IMR-90 (cell line): ENCODE measurements at regions not wholly inside any gene's neighbourhood (a gene's known extent, or its start where the extent isn't known, plus 50 kb on each side); places are given as distances from the start of the nearest gene placed in this dataset.

Source experiments
- ATAC-seq: fragments of 200-7000 bp; cut with Tn5 transposase; 2 replicates; pipeline ENCODE4 v1.9.1; 2020; ENCODE audit warnings: low read depth, mild to moderate bottlenecking, moderate library complexity
- BruUV-seq: library from RNA; stranded (reverse); fragments of 400-500 nt; replicated peaks from 2 replicates; lab custom pipeline; 2021; lab: Mats Ljungman, UMichigan
- CTCF ChIA-PET: fragments of 300-600 bp; formaldehyde crosslinking; extraction: SDS; loops from one replicate; lab custom pipeline; 2021; ENCODE audit warnings: antibody characterized with exemption; lab: Yijun Ruan, JAX
- POLR2A ChIA-PET: fragments of 300-600 bp; sonication (Branson Sonifier 250); formaldehyde crosslinking; loops from one replicate; lab custom pipeline; 2022; ENCODE audit warnings: antibody characterized with exemption; ENCODE audit not compliant: unreplicated experiment; lab: Charles Lee
- DNase-seq: peaks from one replicate; pipeline ENCODE4 v3.0.0; 2013
- H2AFZ ChIP-seq: replicated peaks from 2 replicates; pipeline ENCODE3; 2013; ENCODE audit warnings: low read length, mild to moderate bottlenecking; ENCODE audit not compliant: poor library complexity
- H2AK5ac ChIP-seq: 2 replicates; pipeline ENCODE4 v1.6.1; 2013; ENCODE audit warnings: low read depth, low read length, inconsistent platforms
- H2AK9ac ChIP-seq: replicated peaks from 2 replicates; pipeline ENCODE3; 2013; ENCODE audit warnings: mild to moderate bottlenecking, low read depth, low read length, moderate library complexity; ENCODE audit not compliant: poor library complexity
- H2BK120ac ChIP-seq: 2 replicates; pipeline ENCODE4 v1.6.1; 2013; ENCODE audit warnings: low read depth, low read length, inconsistent platforms
- H2BK15ac ChIP-seq: 3 replicates; pipeline ENCODE4 v1.6.1; 2013; ENCODE audit warnings: low read depth, low read length, inconsistent platforms
- H2BK20ac ChIP-seq: 2 replicates; pipeline ENCODE4 v1.6.1; 2013; ENCODE audit warnings: low read depth, mild to moderate bottlenecking, inconsistent platforms, low read length, moderate library complexity
- H2BK5ac ChIP-seq: 2 replicates; pipeline ENCODE4 v1.6.1; 2013; ENCODE audit warnings: mild to moderate bottlenecking, low read depth, low read length, inconsistent platforms; ENCODE audit not compliant: poor library complexity, severe bottlenecking
- H3K14ac ChIP-seq: replicated peaks from 2 replicates; pipeline ENCODE4 v1.6.1; 2013; ENCODE audit warnings: low read depth, low read length, inconsistent platforms
- H3K18ac ChIP-seq: 2 replicates; pipeline ENCODE4 v1.6.1; 2013; ENCODE audit warnings: low read depth, low read length, control low read depth
- H3K23ac ChIP-seq: 2 replicates; pipeline ENCODE4 v1.6.1; 2013; ENCODE audit warnings: low read depth, low read length, inconsistent platforms
- H3K27ac ChIP-seq: 2 replicates; pipeline ENCODE4 v1.5.1; 2013; ENCODE audit warnings: mild to moderate bottlenecking, control low read depth, low read length; ENCODE audit not compliant: insufficient read depth
- H3K27me3 ChIP-seq: 2 replicates; pipeline ENCODE4 v1.6.1; 2013; ENCODE audit warnings: low read length; ENCODE audit not compliant: control insufficient read depth, insufficient read depth
- H3K36me3 ChIP-seq: 2 replicates; pipeline ENCODE4 v1.6.1; 2013; ENCODE audit warnings: low read length, mixed read lengths; ENCODE audit not compliant: control insufficient read depth, insufficient read depth
- H3K4ac ChIP-seq: 2 replicates; pipeline ENCODE4 v1.6.1; 2013; ENCODE audit warnings: low read depth, low read length, inconsistent platforms
- H3K4me1 ChIP-seq: 2 replicates; pipeline ENCODE4 v1.6.1; 2013; ENCODE audit warnings: low read length, mixed read lengths; ENCODE audit not compliant: control insufficient read depth, insufficient read depth
- H3K4me2 ChIP-seq: 2 replicates; pipeline ENCODE4 v1.6.1; 2013; ENCODE audit warnings: low read depth, mild to moderate bottlenecking, control low read depth, low read length, moderate library complexity
- H3K4me3 ChIP-seq: 2 replicates; pipeline ENCODE4 v1.5.1; 2013; ENCODE audit warnings: low read depth, mild to moderate bottlenecking, control low read depth, low read length, moderate library complexity; ENCODE audit not compliant: insufficient read depth
- H3K56ac ChIP-seq: 2 replicates; pipeline ENCODE4 v1.6.1; 2013; ENCODE audit warnings: low read length, inconsistent platforms; ENCODE audit not compliant: insufficient read depth; ENCODE audit errors: extremely low read depth
- H3K79me1 ChIP-seq, 2 experiments: 2 replicates each; pipeline ENCODE4 v1.6.1; 2013; ENCODE audit warnings: low read length in 2 of 2, inconsistent platforms in 1 of 2, low read depth in 1 of 2
- H3K9ac ChIP-seq: 2 replicates; pipeline ENCODE4 v1.6.1; 2013; ENCODE audit warnings: low read depth, low read length, control low read depth
- H3K9me1 ChIP-seq: 2 replicates; pipeline ENCODE4 v1.6.1; 2013; ENCODE audit warnings: low read length, inconsistent platforms; ENCODE audit not compliant: insufficient read depth
- H3K9me3 ChIP-seq: 2 replicates; pipeline ENCODE4 v1.6.1; 2013; ENCODE audit warnings: low read length; ENCODE audit not compliant: control insufficient read depth, insufficient read depth
- H4K20me1 ChIP-seq: 2 replicates; pipeline ENCODE4 v1.6.1; 2013; ENCODE audit warnings: low read length, inconsistent platforms; ENCODE audit not compliant: insufficient read depth
- H4K5ac ChIP-seq: 2 replicates; pipeline ENCODE4 v1.6.1; 2013; ENCODE audit warnings: mild to moderate bottlenecking, low read depth, low read length, control low read depth
- H4K8ac ChIP-seq, 2 experiments: 2 replicates each; pipeline ENCODE4 v1.6.1; 2013; ENCODE audit warnings: low read depth in 2 of 2, low read length in 2 of 2, control low read depth in 1 of 2, inconsistent platforms in 1 of 2
- H4K91ac ChIP-seq: 2 replicates; pipeline ENCODE4 v1.6.1; 2013; ENCODE audit warnings: low read depth, low read length, inconsistent platforms; ENCODE audit not compliant: insufficient read depth
- BHLHE40 ChIP-seq: fragments of 150-350 bp; IDR thresholded peaks from 2 replicates; pipeline ENCODE4 v1.6.1; 2016; ENCODE audit warnings: mild to moderate bottlenecking, low read depth, low read length
- CEBPB ChIP-seq: IDR thresholded peaks from 2 replicates; pipeline ENCODE4 v1.6.1; 2012; ENCODE audit warnings: low read depth, low read length, improper control_type of control experiment
- CHD1 ChIP-seq: IDR thresholded peaks from 2 replicates; pipeline ENCODE4 v1.6.1; 2012; ENCODE audit warnings: low read depth, low read length, improper control_type of control experiment
- ELK1 ChIP-seq: fragments of 150-350 bp; IDR thresholded peaks from 2 replicates; pipeline ENCODE4 v1.6.1; 2016; ENCODE audit warnings: low read depth, mild to moderate bottlenecking, low read length, moderate library complexity, borderline replicate concordance
- FOS ChIP-seq: fragments of 150-350 bp; IDR thresholded peaks from 2 replicates; pipeline ENCODE4 v1.6.1; 2016; ENCODE audit warnings: low read depth, low read length
- MAFK ChIP-seq: IDR thresholded peaks from 2 replicates; pipeline ENCODE4 v1.6.1; 2012; ENCODE audit warnings: low read depth, low read length, improper control_type of control experiment
- MAZ ChIP-seq: IDR thresholded peaks from 2 replicates; pipeline ENCODE4 v1.6.1; 2012; ENCODE audit warnings: low read depth, mild to moderate bottlenecking, low read length, improper control_type of control experiment, moderate library complexity, borderline replicate concordance
- MXI1 ChIP-seq: IDR thresholded peaks from 2 replicates; pipeline ENCODE4 v1.6.1; 2012; ENCODE audit warnings: low read depth, mild to moderate bottlenecking, low read length, moderate library complexity, borderline replicate concordance
- NFE2L2 ChIP-seq: fragments of 150-350 bp; IDR thresholded peaks from 2 replicates; pipeline ENCODE4 v1.6.1; 2016; ENCODE audit warnings: low read depth, mild to moderate bottlenecking, low read length
- POLR2A ChIP-seq: IDR thresholded peaks from 2 replicates; pipeline ENCODE4 v1.6.1; 2012; ENCODE audit warnings: mild to moderate bottlenecking, low read depth, low read length
- RAD21 ChIP-seq: IDR thresholded peaks from 2 replicates; pipeline ENCODE4 v1.6.1; 2012; ENCODE audit warnings: low read length, improper control_type of control experiment
- RCOR1 ChIP-seq: IDR thresholded peaks from 2 replicates; pipeline ENCODE4 v1.6.1; 2012; ENCODE audit warnings: mild to moderate bottlenecking, low read length, improper control_type of control experiment; ENCODE audit not compliant: insufficient replicate concordance
- RFX5 ChIP-seq: IDR thresholded peaks from 2 replicates; pipeline ENCODE4 v1.8.0; 2012; ENCODE audit warnings: low read depth, mild to moderate bottlenecking, low read length, moderate library complexity
- SMC3 ChIP-seq: fragments of 150-350 bp; IDR thresholded peaks from 2 replicates; pipeline ENCODE4 v1.6.1; 2016; ENCODE audit warnings: low read depth, mild to moderate bottlenecking, antibody characterized with exemption, low read length, moderate library complexity
- WGBS, 2 experiments: methylation state at CpG; one replicate each; pipeline versions ENCODE4 v1.1.5 to v1.1.7; 2013; ENCODE audit warnings: missing lambda C conversion rate in 2 of 2; ENCODE audit not compliant: insufficient read length in 1 of 2; ENCODE audit errors: extremely low coverage in 2 of 2; 5-methylcytosine and 5-hydroxymethylcytosine counted together
- dilution Hi-C: fragments of 300-500 bp; cut with HindIII; formaldehyde crosslinking; loops from one replicate; pipeline ENCODE4 v1.14.3; 2018; ENCODE audit warnings: low sequenced_read_pairs; ENCODE audit not compliant: unreplicated experiment
- in situ Hi-C: fragments of 300-500 bp; cut with MboI; formaldehyde crosslinking; loops from 3 replicates; pipeline ENCODE4 v1.14.3; 2019; ENCODE audit warnings: low sequenced_read_pairs, inconsistent platforms, mixed read lengths
- intact Hi-C: fragments of 100-400 bp; cut with micrococcal nuclease; formaldehyde crosslinking; loops from 2 replicates; pipeline ENCODE4 v1.10.0; 2022
- TF ChIP-seq, protein P1 (sequence below): conservative IDR thresholded peaks from 2 replicates; pipeline ENCODE4 v1.5.1; 2012; ENCODE audit warnings: mild to moderate bottlenecking, low read depth, low read length, improper control_type of control experiment
- TF ChIP-seq, protein P2 (sequence below): fragments of 150-350 bp; IDR thresholded peaks from 2 replicates; pipeline ENCODE4 v1.6.1; 2017; ENCODE audit warnings: mild to moderate bottlenecking, antibody characterized with exemption, low read length, low read depth

DNA sequence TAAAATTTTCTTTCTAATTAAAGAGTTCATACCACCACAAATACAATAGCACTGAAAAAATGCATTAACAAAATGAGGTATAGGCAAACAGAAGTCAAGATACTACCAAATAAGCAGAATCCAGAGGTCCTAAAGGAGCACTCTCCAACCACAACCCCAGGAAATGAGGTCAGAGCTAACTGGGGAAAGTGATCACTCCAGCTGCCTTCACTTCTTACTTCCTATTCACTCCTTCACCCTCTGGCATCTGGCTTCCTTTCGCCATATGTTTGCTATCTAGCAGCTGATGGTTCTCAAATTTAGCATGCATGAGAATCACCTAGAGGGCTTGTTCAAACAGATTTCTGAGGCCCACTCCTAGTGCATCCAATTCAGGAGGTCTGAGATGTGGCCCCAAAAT, 212.6 kb upstream of the ACVR2A start:
- no peak overlapping the region for H2AK9ac ChIP-seq
- ATAC-seq (no peak), DNase-seq (no peak)
- no peaks in the 10 kb centered on the region for H4K20me1 ChIP-seq
- no peak overlapping the region for H3K23ac ChIP-seq
- POLR2A ChIA-PET: no interaction called here
- no peak overlapping the region for H3K14ac ChIP-seq
- in situ Hi-C loops: no loop called here
- H2BK15ac ChIP-seq: no peak overlapping the region
- TF ChIP-seq MXI1: no peak
- TF ChIP-seq FOS: no peak
- TF ChIP-seq MAFK: no peak
- TF ChIP-seq, protein P1, sequence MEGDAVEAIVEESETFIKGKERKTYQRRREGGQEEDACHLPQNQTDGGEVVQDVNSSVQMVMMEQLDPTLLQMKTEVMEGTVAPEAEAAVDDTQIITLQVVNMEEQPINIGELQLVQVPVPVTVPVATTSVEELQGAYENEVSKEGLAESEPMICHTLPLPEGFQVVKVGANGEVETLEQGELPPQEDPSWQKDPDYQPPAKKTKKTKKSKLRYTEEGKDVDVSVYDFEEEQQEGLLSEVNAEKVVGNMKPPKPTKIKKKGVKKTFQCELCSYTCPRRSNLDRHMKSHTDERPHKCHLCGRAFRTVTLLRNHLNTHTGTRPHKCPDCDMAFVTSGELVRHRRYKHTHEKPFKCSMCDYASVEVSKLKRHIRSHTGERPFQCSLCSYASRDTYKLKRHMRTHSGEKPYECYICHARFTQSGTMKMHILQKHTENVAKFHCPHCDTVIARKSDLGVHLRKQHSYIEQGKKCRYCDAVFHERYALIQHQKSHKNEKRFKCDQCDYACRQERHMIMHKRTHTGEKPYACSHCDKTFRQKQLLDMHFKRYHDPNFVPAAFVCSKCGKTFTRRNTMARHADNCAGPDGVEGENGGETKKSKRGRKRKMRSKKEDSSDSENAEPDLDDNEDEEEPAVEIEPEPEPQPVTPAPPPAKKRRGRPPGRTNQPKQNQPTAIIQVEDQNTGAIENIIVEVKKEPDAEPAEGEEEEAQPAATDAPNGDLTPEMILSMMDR: no peak
- TF ChIP-seq BHLHE40: no peak
- TF ChIP-seq, protein P2, sequence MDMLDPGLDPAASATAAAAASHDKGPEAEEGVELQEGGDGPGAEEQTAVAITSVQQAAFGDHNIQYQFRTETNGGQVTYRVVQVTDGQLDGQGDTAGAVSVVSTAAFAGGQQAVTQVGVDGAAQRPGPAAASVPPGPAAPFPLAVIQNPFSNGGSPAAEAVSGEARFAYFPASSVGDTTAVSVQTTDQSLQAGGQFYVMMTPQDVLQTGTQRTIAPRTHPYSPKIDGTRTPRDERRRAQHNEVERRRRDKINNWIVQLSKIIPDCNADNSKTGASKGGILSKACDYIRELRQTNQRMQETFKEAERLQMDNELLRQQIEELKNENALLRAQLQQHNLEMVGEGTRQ: no peak
- no peak for TF ChIP-seq RFX5
- no peak for TF ChIP-seq MAZ
- TF ChIP-seq ELK1: no peak
- no peak for TF ChIP-seq SMC3
- no peak for TF ChIP-seq POLR2A
- no peak for TF ChIP-seq CHD1
- TF ChIP-seq RCOR1: no peak
- no peak for TF ChIP-seq CEBPB
- TF ChIP-seq RAD21: no peak
- TF ChIP-seq NFE2L2: no peak
- H3K18ac ChIP-seq: no peak overlapping the region
- no peak overlapping the region for H3K56ac ChIP-seq
- no CpG with 5 or more reads among the region's 1 CpG for WGBS, 2 experiments
- no peaks in the 10 kb centered on the region for H3K27me3 ChIP-seq
- peaks cover 3% of the 10 kb centered on the region; the same call in 1 of the 2 replicates for H3K4me1 ChIP-seq
- H3K79me1 ChIP-seq: no peaks in the 10 kb centered on the region
- no peak overlapping the region for H4K5ac ChIP-seq
- no peak overlapping the region for H2AK5ac ChIP-seq
- no peak overlapping the region for H4K91ac ChIP-seq
- no peak overlapping the region for H2BK5ac ChIP-seq
- no peak overlapping the region for H2BK20ac ChIP-seq
- no peaks in the 10 kb centered on the region for H3K36me3 ChIP-seq
- dilution Hi-C loops: no loop called here
- H3K9ac ChIP-seq: no peak overlapping the region
- BruUV-seq: no TSS peak
- H3K27ac ChIP-seq: no peak overlapping the region
- no peak overlapping the region for H2BK120ac ChIP-seq
- H2AFZ ChIP-seq: no peak overlapping the region
- no peaks in the 10 kb centered on the region for H3K9me1 ChIP-seq
- CTCF ChIA-PET: no interaction called here
- no peak overlapping the region for H4K8ac ChIP-seq
- no peaks in the 10 kb centered on the region for H3K9me3 ChIP-seq
- no peak overlapping the region for H3K4ac ChIP-seq
- no peak overlapping the region for H3K4me2 ChIP-seq
- intact Hi-C loops: no loop called here
- H3K4me3 ChIP-seq: no peak overlapping the region
